Activated naive CD4-positive, alpha-beta T cell treated with Interleukin-2 at 50 U/mL for 16 hours (primary cell): ENCODE measurements at regions not wholly inside any gene's neighbourhood (a gene's known extent, or its start where the extent isn't known, plus 50 kb on each side); places are given as distances from the start of the nearest gene placed in this dataset.

Experiments
- DNase-seq: peaks from one replicate; pipeline ENCODE4 v3.0.0-alpha.2; 2020

GRCh38 chr3:40593351-40593750 lies 68.6 kb downstream of the ZNF621 start:
- DNase-seq = no peak

GRCh38 chr3:40597441-40597840 lies 72.7 kb downstream of the ZNF621 start:
- no peak for DNase-seq

- DNase-seq = no peak
Measured at GRCh38 chr3:40598338-40598737, 73.6 kb downstream of the ZNF621 start.

- DNase-seq = no peak
Measured at GRCh38 chr3:40598962-40599361, 74.2 kb downstream of the ZNF621 start.

GRCh38 chr3:40602778-40603385 lies 78.1 kb downstream of the ZNF621 start:
- no peak for DNase-seq

- DNase-seq = no peak
Measured at GRCh38 chr3:40605960-40606359, 81.2 kb downstream of the ZNF621 start.

- no peak for DNase-seq
Measured at GRCh38 chr3:40608091-40608490, 83.3 kb downstream of the ZNF621 start.

GRCh38 chr3:40613306-40613705 lies 88.5 kb downstream of the ZNF621 start:
- no peak for DNase-seq

- no peak for DNase-seq
Measured at GRCh38 chr3:40615110-40615915, 90.6 kb downstream of the ZNF621 start.

GRCh38 chr3:40615918-40616819 lies 91.4 kb downstream of the ZNF621 start:
- no peak for DNase-seq

GRCh38 chr3:40617084-40617483 lies 92.3 kb downstream of the ZNF621 start:
- no peak for DNase-seq

GRCh38 chr3:40618158-40618557 lies 93.4 kb downstream of the ZNF621 start:
- DNase-seq = no peak

- DNase-seq = no peak
Measured at GRCh38 chr3:40620151-40620550, 95.4 kb downstream of the ZNF621 start.

- no peak for DNase-seq
Measured at GRCh38 chr3:40621252-40621651, 96.5 kb downstream of the ZNF621 start.

GRCh38 chr3:40623567-40623966 lies 98.8 kb downstream of the ZNF621 start:
- DNase-seq = no peak

- no peak for DNase-seq
Measured at GRCh38 chr3:40624189-40624769, 99.5 kb downstream of the ZNF621 start.

- no peak for DNase-seq
Measured at GRCh38 chr3:40627095-40627494, 102.3 kb downstream of the ZNF621 start.

- no peak for DNase-seq
Measured at GRCh38 chr3:40628984-40629383, 104.2 kb downstream of the ZNF621 start.

GRCh38 chr3:40631341-40631995 lies 106.7 kb downstream of the ZNF621 start:
- DNase-seq = no peak

- no peak for DNase-seq
Measured at GRCh38 chr3:40637906-40638305, 113.1 kb downstream of the ZNF621 start.

GRCh38 chr3:40639006-40639405 lies 114.2 kb downstream of the ZNF621 start:
- no peak for DNase-seq

- no peak for DNase-seq
Measured at GRCh38 chr3:40642812-40643211, 118.1 kb downstream of the ZNF621 start.

GRCh38 chr3:40645883-40646282 lies 121.1 kb downstream of the ZNF621 start:
- DNase-seq = no peak
